ENCODE measurements at regions not wholly inside any gene's neighbourhood (a gene's known extent, or its start where the extent isn't known, plus 50 kb on each side); places are given as distances from the start of the nearest gene placed in this dataset.
A peak's percentile ranks its signal among the peaks of the same experiment; 100 is the strongest.

GRCh38 chr1:56390232-56390867 lies 189.0 kb downstream of the PLPP3 start:
- no peak for DNase-seq

- no peak for DNase-seq
Measured at GRCh38 chr1:56389813-56390212, 189.6 kb downstream of the PLPP3 start.

- no peak for DNase-seq
Measured at GRCh38 chr1:56387071-56387740, 192.2 kb downstream of the PLPP3 start.

- DNase-seq: no peak
Measured at GRCh38 chr1:56385314-56385713, 194.0 kb downstream of the PLPP3 start.

- DNase-seq: no peak
Measured at GRCh38 chr1:56382929-56383328, 196.4 kb downstream of the PLPP3 start.

GRCh38 chr1:56380531-56380930 lies 198.8 kb downstream of the PLPP3 start:
- no peak for DNase-seq

- DNase-seq: peak; percentile 82
Measured at GRCh38 chr1:56378341-56379070, 200.9 kb downstream of the PLPP3 start.

- no peak for DNase-seq
Measured at GRCh38 chr1:56377431-56377830, 201.9 kb downstream of the PLPP3 start.

GRCh38 chr1:56376188-56376984 lies 203.0 kb downstream of the PLPP3 start:
- DNase-seq: peak; percentile 93

GRCh38 chr1:56375326-56375804 lies 204.0 kb downstream of the PLPP3 start:
- DNase-seq: peak; percentile 33

- peak; percentile 97 for DNase-seq
Measured at GRCh38 chr1:56374026-56374974, 205.1 kb downstream of the PLPP3 start.

- DNase-seq: no peak
Measured at GRCh38 chr1:56370513-56370912, 208.8 kb downstream of the PLPP3 start.

- DNase-seq: no peak
Measured at GRCh38 chr1:56363007-56363770, 216.2 kb downstream of the PLPP3 start.

GRCh38 chr1:56360021-56360420 lies 219.3 kb downstream of the PLPP3 start:
- no peak for DNase-seq

- DNase-seq: no peak
Measured at GRCh38 chr1:56359056-56359455, 220.3 kb downstream of the PLPP3 start.

GRCh38 chr1:56357927-56358690 lies 221.3 kb downstream of the PLPP3 start:
- no peak for DNase-seq

GRCh38 chr1:56356376-56356990 lies 222.9 kb downstream of the PLPP3 start:
- DNase-seq: no peak

- no peak for DNase-seq
Measured at GRCh38 chr1:56355918-56356317, 223.4 kb downstream of the PLPP3 start.

- DNase-seq: no peak
Measured at GRCh38 chr1:56355422-56355821, 223.9 kb downstream of the PLPP3 start.

- DNase-seq: no peak
Measured at GRCh38 chr1:56345831-56346230, 233.5 kb downstream of the PLPP3 start.

Data from NCI-H446 treated with DMSO at 0.1 percent for 48 hours (cell line).